GM21529 (cell line): ENCODE measurements at regions not wholly inside any gene's neighbourhood (a gene's known extent, or its start where the extent isn't known, plus 50 kb on each side); places are given as distances from the start of the nearest gene placed in this dataset.
"Not testable (repeated sequence)": the region's sequence is repeated elsewhere in the genome, so short reads cannot be mapped to it uniquely, and the experiment has no call there.

Experiments
- ATAC-seq: cut with Tn5 transposase; IDR thresholded peaks from one replicate; pipeline ENCODE4 v1.9.1; 2021; ENCODE audit not compliant: unreplicated experiment

DNA sequence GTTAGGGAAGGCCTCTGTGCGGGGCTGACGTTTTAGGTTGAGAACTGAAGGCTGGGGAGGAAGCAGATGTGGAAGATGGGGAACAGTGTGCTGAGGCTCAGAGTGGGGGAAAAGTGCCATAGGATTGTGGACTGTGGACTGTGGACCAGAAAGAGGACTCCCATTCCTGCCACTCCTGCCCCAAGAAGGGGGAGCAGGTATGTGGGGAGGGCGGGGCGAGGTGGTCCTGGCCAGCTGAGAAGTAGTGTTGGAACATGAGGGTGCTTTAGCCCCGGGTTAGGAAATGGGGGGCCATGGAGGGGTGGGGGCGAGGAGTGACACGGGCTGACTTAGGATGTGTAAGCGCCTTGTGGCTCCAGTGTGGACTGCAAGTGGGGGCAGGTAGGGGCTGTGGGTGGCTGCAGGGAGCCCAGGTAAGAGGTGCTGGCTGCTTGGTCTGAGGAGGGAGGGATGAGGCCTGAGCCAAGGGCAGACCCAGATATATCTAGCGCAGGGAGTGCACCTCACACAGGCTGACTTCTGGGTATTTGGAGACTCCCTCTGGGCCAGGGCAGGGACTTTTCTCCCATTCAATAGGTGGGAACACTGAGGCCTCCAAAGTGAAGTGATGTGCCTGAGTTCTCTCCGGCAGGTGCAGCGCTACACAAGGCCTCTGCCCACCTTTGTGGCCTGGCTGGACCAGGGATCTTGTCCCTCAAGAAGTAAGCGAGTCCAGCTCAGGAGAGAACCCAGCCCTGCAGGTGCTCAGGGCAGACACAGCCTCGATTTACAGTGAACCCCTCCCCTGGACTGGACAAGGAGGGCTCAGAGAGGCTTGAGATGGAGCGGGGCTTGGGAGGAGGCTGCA lies 76.6 kb upstream of the TOX2 start:
- ATAC-seq = no peak

DNA sequence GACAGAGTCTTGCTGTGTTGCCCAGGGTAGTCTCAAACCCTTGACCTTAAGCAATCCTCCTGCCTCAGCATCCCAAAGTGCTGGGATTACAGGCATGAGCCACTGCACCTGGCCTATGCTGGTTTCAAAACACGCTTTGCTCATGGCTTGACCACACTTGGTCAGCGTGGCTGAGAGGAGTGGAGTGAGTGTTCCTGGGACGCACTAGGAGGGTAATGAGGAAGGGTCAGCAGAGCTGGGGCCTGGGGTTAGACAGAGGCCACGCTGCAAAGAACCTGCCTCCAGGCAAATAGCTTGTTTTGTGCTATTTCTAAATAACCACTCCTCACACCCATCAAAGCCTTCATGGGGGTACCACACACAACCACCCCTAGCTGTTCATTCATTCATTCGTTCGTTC lies 77.9 kb upstream of the TOX2 start:
- ATAC-seq = no peak

GRCh38 chr20:43835944-43836508 lies 78.6 kb upstream of the TOX2 start:
- ATAC-seq = no peak

GRCh38 chr20:43833511-43834395 lies 80.9 kb upstream of the TOX2 start:
- ATAC-seq = no peak

DNA sequence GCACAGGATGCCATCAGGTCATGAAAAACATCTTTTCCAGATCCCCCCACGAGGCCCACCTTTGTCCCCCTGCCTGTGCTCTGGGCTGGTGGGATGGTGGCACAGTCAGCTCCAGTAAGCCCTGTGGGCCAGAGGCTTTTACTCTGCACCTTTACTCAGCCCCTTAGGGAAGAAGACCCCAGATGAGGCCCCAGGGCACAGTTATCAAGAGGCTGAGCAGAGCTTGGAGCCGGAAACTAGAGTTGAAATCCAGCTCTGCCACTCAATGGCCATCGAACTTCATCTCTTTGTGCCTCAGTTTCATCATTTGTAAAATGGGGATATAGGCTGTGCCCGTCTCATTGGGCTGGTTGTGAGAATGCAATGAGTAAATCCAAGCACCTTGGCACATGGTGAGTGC lies 81.7 kb upstream of the TOX2 start:
- ATAC-seq = no peak

GRCh38 chr20:43832096-43832816 lies 82.4 kb upstream of the TOX2 start:
- no peak for ATAC-seq

DNA sequence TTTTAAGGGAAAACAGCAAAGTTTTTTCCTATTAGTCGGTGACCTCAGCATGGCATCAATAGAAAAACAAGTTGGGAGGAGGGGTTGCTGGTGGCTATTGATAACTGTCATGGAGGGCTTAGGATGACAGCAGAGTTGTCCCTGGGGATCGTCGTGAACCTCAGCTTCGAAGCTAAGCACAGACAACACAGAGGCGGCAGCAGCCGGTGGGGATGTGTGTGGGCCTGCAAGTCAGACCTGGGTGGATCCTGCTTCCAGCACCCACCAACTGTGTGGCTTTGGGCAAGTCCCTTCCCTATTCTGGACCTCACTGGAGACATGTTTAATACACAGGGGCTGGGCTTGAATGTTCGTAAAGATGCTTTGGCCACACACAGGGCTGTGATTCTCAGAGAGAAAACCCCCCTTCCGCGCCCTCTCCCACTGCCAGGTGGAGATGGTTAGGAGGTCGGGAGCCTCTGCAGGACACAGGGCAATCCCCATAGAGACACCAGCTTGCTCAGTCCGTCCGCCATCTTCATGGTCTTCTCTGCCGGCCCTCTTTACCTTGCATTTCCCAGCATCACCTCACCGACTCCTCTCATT lies 83.1 kb upstream of the TOX2 start:
- ATAC-seq = no peak

GRCh38 chr20:43830883-43831282 lies 83.8 kb upstream of the TOX2 start:
- ATAC-seq = no peak

DNA sequence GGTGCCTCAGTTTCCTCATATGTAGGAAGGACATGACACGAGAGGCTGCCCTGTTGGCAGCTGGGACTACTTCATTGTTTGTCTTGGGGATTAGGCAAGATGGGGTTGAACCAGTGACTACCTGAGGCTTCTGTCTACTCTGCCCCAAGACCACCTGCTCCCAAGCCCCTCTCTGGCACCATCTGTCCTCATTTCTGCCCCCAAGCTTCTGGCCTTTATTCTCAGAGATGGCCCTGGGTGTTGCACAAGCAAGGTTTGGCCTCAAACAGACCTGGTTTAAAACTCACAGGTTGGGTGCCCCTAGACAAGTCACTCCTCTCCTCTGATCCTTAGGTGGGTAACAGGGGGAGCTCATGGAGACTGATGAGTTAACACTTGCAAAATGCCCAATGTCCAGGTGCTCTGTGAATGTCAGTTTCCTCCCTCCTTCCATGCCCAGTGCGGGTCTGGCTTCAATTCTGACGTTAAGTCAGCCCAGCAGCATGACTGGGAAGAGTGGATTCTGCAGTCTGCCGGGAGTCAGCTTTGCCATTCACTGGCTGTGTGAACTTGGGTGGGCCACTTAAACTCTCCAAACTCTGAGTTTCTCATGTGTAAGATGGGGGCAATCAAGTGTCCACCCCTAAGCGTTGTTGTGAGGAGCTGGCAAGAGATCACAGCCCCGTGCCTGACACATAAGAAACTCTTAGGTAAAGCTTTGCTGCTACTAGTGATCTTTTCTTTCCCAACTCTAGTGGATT lies 84.5 kb upstream of the TOX2 start:
- no peak for ATAC-seq

- ATAC-seq = no peak
These were observed 86.6 kb upstream of the TOX2 start for GRCh38 chr20:43827940-43828562.

- not testable (repeated sequence) for ATAC-seq
These were observed 87.7 kb upstream of the TOX2 start for GRCh38 chr20:43826943-43827342.

DNA sequence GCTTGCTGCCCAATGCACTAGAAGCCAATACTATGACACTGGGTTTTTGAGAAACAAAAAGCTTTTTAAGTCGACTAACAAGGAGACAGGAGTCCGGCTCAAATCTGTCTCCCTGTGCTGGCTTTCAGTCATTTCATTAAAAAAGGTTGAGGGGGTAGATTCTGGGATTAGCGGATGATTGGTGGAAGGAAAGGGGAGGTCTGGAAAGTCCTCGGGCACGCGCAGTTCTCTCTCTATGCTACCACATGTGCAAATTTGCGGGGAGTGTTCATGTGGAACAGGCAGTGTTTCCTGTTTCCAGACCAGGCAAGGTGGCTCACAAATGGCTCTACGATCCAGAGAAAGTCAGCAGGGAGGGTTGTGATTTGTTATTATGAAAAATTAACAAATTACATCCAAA lies 89.1 kb upstream of the TOX2 start:
- ATAC-seq = no peak

GRCh38 chr20:43825051-43825402 lies 89.6 kb upstream of the TOX2 start:
- peak; percentile 53 for ATAC-seq

DNA sequence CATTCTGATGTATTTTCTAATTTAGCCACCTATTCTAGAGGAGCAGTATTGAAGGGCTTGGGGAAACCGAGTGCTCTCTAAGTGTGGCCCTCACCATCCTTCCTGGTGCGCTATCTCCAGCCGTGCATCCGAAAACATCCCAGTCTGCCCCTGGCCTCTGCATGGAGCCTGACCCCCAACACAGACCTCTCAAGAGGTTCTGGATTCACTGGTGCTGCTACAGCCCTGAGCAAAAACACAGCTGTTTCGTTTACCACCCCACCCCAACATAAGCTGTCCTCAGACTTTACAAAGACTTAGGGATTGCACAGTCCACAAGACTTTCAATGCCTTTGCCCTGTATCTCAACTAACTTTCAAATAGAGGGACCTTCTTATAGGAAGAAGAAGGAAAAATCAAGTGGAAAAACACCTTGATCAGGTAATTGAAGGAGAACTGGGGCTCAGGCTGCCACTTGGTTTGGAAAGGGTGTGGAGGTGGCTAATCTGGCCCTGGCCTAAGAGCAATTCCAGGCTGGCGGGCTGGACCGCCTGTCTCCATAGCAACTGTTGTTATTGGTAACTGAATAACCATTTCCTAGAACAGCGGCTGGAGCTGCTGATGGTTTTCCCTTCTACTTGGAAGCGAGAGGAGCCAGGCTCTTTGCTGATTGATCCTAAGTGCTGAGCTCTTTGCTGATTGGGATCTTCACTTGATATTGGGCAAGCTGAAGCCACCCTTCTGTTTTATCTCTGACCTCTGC lies 90.2 kb upstream of the TOX2 start:
- ATAC-seq = peak; percentile 6

GRCh38 chr20:43821795-43822194 lies 92.9 kb upstream of the TOX2 start:
- ATAC-seq = peak; percentile 48

GRCh38 chr20:43820731-43821330 lies 93.8 kb upstream of the TOX2 start:
- ATAC-seq = no peak

- ATAC-seq = no peak
These were observed 85.4 kb upstream of the GTSF1L start for GRCh38 chr20:43812216-43812615.

DNA sequence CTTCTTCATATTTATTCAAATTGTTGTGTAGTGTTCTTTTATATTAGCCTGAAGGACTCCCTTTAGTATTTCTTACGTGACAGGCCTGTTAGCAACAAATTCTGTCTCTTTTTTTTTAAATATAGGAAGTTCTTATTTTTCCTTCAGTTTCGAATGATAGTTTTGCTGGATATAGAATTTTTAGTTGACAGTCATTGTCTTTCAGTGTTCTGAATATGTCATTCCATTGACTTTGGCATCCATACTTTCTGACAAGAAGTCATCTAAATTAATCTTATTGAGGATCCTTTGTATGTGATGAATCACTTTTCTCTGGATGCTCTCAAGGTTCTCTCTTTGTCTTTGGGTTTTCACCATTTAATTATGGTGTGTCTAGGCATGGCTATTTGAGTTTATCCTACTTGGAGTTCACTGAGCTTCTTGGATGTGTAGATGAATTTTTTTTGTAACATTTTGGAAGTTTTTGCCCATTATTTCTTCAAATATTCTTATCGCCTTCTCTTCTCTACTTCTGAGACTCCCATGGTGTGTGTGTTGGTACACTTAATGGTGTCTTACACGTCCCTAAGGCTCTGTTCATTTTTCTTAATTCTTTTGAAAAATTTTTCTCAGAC lies 82.5 kb upstream of the GTSF1L start:
- ATAC-seq = no peak
